Lower leg skin (tissue), 3 donors: ENCODE measurements at regions not wholly inside any gene's neighbourhood (a gene's known extent, or its start where the extent isn't known, plus 50 kb on each side); places are given as distances from the start of the nearest gene placed in this dataset.

Experiments used
- CTCF ChIP-seq, 3 donors: fragments of 450-650 bp; IDR thresholded peaks; one replicate each; pipeline ENCODE4 v1.5.1; 2016; ENCODE audit warnings: antibody characterized with exemption in 3 of 3, mild to moderate bottlenecking in 3 of 3, moderate library complexity in 2 of 3
- POLR2A ChIP-seq, 2 donors: fragments of 450-650 bp; IDR thresholded peaks; one replicate each; pipeline ENCODE4 v1.6.1; 2016 to 2017; ENCODE audit warnings: antibody characterized with exemption in 2 of 2, mild to moderate bottlenecking in 1 of 2, moderate library complexity in 1 of 2

GRCh38 chr2:14855751-14856150 is 223.2 kb downstream of the LRATD1 start:
- no peak for TF ChIP-seq CTCF (IDR thresholded peaks at IDR 0.05)
- TF ChIP-seq POLR2A (IDR thresholded peaks at IDR 0.05): no peak
